Activated effector memory CD4-positive, alpha-beta T cell treated with Interleukin-2 at 50 U/mL for 16 hours (primary cell): ENCODE measurements at regions not wholly inside any gene's neighbourhood (a gene's known extent, or its start where the extent isn't known, plus 50 kb on each side); places are given as distances from the start of the nearest gene placed in this dataset.
"Not testable (repeated sequence)": the region's sequence is repeated elsewhere in the genome, so short reads cannot be mapped to it uniquely, and the experiment has no call there.

Experiments
- DNase-seq: peaks from one replicate; pipeline ENCODE4 v3.0.0-alpha.2; 2020

DNA sequence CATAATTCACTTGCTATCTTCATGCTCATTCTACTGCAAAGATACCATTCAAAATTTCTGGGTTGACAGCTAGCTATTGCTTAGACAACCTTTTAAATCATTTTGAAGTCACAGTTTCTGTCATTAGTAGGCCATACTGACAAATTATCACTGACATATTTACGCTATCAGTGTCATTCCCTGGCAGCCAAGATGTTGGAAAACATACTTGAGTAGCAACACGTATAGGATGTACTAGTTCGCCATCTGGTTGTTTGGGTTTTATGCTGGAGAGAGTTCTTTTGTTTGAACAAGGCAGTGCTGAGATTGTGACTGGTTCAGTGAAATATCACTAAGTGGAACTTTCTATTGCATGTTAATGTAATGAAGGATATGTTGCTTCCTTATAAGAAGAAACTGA, 621.9 kb downstream of the DTWD2 start:
- DNase-seq, result no peak

DNA sequence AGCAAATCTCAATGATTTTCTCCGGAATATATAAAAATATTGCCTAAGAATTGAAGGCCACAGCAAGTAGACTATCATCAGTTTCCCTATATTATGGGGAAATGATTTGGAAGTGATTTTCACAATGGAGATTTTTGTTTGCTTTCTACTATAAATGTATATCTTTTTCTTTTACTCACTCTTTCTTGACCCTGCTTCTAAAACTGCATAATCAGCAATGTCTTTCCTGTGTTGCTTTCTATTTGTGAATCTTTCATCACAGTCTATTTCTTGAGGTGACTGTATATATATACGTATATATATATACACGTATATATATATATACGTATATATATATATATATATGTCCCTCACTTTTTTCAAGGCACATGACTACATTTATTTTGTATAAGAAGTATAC, 622.6 kb downstream of the DTWD2 start:
- no peak for DNase-seq

GRCh38 chr5:118354797-118355196, 633.5 kb downstream of the DTWD2 start:
- DNase-seq, result no peak

DNA sequence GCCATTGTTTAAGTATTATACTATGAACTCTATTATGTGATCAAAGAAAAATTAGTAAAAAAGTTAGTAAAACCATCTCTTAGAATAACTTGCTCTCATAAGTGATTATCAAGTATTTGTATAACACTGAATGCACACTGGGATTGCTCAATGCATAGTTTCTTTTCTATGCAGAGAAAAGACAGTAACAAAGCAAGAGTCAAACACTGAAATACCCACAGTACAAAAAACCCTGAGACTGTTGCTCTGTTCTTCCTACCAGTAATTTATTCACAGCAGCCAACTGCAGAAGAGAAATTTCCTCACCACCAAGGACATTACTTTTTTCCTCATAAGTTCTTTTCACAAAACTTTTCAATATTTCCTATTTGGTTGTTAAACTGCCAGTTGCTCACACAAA, 634.4 kb downstream of the DTWD2 start:
- no peak for DNase-seq

DNA sequence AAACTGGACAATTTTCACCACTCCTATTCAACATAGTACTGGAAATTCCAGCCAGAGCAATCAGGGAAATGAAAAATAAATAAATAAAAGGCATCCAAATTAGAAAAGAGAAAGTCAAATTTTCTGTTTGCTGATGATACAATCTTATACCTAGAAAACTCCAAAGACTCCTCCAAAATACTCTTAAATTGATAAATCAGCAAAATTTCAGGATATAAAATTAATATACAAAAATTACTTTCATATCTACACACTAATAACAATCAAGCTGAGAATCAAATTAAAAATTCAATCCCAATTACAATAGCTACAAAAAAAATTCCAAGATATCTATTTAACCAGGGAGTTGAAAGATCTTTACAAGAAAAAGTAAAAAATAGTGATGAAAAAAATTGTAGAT, 651.9 kb downstream of the DTWD2 start:
- no peak for DNase-seq

GRCh38 chr5:118327389-118327788, 661.0 kb downstream of the DTWD2 start:
- no peak for DNase-seq

DNA sequence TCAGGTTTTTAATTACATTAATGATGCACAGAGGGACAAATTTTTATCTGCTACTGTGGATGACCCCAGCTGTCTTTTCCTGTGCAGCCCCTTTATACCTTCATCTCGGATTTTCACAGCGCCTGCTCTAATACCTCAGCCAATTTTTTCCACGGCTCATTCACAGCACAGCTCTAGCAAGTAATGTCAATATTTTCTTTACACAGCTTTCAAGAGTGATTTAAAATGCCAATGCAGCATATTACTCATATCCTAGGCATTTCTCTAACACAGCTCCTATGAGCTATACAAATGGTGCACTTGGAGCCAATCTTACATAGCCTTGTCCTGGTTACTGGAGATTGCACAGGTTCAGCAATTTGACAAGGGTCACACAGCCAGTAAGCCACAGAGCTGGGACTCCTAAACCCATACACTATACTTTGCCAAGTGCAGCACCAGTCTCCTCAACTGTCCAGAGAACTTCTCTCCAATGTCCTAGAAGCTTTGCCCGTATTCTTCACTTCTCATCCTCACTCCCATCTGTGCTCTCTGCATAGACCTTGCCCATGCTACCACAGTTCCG, 661.8 kb downstream of the DTWD2 start:
- DNase-seq, result no peak

DNA sequence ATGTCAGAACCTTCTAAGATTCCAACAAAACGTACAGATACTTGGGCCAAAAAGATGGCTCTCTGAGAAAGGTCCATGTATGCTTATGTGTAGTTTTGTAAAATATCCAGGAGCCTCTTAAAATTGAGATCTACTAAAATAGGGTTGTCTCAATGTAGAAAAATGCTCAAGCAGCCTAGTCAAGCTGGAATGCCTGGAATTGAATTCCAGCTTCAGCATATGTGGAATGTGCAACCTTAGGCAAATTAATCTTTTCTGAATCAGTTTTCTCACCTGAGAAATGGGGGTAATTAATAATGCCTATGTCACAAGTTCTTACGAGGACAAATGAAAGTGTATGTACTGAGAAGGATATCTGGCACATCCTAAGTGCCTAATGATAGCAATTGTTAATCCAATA, 662.4 kb downstream of the DTWD2 start:
- DNase-seq, result no peak

DNA sequence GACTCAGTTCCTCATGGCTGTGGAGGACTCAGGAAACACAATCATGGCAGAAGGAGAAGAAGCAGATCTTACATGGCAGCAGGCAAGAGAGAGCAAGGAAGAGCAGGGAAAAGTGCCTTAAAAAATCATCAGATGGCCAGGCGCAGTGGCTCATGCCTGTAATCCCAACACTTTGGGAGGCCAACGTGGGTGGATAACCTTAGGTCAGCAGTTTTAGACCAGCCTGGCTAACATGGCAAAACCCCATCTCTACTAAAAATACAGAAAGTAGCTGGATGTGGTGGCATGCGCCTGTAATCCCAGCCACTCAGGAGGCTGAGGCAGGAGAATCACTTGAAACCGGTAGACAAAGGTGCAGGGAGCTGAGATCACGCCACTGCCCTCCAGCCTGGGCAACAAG, 664.6 kb downstream of the DTWD2 start:
- not testable (repeated sequence) for DNase-seq

GRCh38 chr5:118321081-118321480, 667.3 kb downstream of the DTWD2 start:
- no peak for DNase-seq

GRCh38 chr5:118320121-118320520, 668.2 kb downstream of the DTWD2 start:
- no peak for DNase-seq

GRCh38 chr5:118314931-118315330, 673.4 kb downstream of the DTWD2 start:
- no peak for DNase-seq

DNA sequence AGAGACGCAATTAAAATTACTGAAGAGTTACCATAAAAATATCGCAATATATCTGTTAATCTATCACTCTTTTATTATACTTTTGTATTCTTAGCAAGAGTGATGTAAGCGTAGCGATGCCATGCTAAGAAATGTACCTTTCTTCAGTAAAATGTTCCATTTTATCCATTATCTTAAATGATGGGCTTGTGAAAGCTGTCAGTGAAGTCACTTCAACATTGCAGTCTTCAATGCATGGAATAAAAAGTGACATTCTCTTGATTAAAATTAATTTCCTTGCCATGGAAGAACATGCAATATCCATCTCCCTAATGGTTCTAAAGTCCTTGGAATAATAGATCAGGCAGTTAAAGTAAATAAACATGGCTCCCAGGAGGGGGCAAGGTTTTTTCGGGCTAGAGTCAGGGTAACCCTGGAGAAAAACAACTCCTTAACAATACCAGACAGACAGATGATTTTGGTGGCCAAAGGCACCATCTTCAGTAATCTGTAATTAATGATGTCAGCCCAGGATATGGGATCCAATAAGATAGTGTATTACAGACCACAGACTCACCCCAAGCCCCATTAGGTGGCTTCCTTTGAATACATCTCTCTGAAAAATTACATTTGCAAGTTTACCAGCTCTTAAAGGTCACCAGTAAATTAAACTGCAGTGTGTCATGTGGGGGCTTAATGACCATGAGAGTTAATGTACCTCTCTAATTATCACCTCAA, 677.1 kb downstream of the DTWD2 start:
- no peak for DNase-seq

DNA sequence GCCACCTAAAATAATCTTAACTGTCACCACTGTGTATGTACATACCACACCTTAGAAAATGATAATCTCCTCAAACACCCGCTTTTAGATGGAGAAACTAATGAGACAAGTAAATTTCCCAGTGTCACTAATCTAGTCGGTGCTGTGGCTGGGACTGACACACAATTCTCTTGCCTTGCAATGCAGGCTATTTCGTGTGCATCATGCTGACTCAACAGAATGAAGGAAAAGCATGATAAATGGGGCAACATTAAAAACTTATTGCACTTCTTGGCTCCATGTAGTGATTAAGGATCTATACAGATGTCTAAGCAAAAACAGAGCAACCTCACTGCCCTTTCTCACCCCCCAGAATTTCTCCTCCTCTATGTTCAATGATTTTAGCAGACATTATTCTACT, 677.9 kb downstream of the DTWD2 start:
- no peak for DNase-seq

DNA sequence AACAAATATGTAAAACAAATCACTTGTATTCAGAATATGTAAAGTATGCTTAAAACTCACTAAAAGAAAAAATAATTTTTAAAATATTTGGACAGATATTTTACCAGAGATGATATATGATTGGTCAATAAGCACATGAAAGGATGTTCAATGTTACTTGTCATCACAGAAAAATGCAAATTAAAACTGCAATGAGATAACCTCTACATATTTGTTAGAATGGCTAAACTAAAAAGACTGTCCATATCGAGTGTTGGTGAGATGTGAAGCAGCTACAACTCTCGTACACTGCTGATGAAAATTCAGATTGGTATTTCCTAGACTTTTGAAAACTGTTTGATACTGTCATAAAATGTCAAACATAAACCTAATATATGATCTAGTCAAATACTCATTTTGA, 685.1 kb downstream of the DTWD2 start:
- no peak for DNase-seq

- no peak for DNase-seq
Measured at GRCh38 chr5:118302786-118303185, 685.6 kb downstream of the DTWD2 start.

DNA sequence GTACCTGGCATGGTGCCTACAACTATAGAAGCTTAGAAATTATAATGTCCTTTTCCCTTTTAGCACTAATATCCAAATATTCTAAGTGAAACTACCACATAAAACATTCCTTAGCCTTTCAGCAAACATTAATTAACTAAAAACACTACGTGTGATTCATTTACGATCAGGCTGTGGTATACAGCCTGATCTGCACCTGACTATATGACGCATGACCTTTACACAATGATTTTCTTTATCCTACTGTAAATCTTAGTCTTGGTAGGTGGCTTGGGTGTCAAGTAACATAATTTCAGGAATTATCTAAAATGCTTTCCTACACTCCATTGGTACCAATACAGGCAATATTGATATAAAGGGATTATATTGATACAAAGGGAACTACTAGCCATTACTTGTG, 686.7 kb downstream of the DTWD2 start:
- no peak for DNase-seq

- no peak for DNase-seq
Measured at GRCh38 chr5:118295045-118295444, 693.3 kb downstream of the DTWD2 start.

DNA sequence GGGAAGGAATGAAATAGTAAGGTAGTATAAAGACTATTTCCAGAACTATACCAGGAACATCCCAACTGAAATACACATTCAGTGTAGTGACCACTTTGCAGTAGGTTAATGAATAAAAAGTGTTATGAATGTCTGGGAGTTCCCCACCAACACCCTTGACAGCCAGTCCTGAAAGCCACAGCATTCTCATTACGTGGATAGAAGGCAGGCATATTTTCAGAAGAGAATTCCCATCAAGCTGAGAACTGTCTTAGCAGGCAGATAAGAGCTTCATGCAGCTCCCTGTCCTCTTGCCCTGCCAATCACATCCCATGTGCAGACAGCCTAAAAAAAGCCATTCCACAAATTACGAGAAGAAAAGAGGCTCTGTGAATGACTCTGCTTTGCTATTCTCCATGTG, 695.0 kb downstream of the DTWD2 start:
- no peak for DNase-seq

- no peak for DNase-seq
Measured at GRCh38 chr5:118290204-118290603, 698.1 kb downstream of the DTWD2 start.

DNA sequence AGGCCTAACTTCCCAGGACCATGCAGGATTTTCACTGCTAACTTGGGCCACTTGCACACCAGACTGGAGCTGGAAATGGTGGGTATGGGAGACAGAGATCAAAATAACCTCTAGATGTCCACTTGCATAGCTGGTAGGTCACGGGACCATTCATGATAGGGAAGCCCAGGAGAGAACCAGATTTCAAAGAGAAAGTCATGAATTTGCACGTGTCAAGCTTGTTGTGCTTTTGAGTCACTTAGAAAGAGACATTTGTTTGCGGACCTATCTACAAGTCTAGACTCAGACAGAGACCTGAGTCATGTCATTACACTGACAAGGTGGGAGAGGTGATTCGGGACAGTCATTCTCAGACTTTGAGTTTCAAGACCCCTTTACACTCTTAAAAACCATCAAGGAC, 704.1 kb downstream of the DTWD2 start:
- DNase-seq, result not testable (repeated sequence)

DNA sequence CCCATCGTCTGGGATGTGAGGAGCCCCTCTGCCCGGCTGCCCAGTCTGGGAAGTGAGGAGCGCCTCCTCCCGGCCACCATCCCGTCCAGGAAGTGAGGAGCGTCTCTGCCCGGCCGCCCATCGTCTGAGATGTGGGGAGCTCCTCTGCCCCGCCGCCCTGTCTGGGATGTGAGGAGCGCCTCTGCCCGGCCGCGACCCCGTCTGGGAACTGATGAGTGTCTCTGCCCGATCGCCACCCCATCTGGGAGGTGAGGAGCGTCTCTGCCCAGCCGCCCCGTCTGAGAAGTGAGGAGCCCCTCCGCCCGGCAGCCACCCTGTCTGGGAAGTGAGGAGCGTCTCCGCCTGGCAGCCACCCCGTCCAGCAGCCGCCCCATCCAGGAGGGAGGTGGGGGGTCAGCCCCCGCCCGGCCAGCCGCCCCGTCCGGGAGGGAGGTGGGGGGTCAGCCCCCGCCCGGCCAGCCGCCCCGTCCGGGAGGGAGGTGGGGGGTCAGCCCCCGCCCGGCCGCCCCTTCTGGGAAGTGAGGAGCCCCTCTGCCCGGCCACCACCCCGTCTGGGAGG, 705.8 kb downstream of the DTWD2 start:
- not testable (repeated sequence) for DNase-seq

DNA sequence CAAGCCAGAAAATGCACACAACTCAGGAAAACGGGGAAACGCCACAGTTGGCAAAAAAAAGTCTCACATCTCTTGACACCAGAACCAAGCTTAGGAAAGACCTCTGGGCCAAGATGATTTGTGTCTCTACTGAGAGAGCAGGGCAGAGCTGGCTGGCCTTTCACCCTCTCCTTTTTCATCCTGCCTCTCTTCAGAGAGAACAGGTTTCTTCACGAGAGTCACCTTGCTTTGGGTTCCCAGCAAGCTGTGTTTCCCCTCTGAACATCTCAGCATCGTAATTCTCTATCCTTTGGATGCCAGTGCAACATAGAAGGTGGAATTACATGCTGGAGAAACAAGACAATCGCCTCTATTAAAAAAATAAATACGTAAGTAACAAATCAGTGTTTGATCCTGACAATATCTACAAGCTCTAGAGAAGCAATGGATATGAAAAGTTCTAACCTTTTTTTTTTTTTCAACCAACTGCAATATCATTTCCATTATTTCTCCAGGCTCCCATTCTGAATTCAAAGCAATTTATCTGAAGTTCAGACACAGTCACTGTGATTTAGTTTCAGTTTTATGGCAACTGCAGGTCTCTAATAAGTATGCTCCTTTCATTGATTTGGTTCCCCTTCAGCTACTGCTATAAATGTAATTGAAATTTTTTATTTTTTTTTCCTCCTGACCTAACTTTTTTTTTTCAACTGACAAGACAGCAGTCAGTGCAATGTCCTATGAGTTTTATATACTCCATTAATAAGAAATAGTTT, 708.6 kb downstream of the DTWD2 start:
- DNase-seq, result no peak

DNA sequence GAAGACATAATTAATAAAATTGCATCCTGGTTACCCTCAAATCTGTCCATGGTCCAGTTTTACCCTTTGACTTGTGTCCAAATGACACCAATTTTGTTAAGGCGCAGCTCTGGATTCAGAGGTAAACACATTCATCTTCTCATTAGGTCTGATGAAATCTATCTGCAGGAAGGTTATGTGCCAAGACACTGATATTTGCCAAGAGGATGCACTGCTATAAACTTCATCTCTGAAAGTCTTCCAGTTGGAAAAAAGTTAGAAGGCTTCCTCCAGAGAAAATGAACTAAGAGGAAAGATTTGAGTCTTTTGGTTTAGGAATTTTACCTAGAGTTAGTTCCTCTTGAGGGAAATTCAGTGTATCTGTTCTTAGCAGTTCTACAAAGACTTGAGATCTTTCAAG, 717.8 kb downstream of the DTWD2 start:
- no peak for DNase-seq
